ENCODE measurements at regions not wholly inside any gene's neighbourhood (a gene's known extent, or its start where the extent isn't known, plus 50 kb on each side); places are given as distances from the start of the nearest gene placed in this dataset.

DNA sequence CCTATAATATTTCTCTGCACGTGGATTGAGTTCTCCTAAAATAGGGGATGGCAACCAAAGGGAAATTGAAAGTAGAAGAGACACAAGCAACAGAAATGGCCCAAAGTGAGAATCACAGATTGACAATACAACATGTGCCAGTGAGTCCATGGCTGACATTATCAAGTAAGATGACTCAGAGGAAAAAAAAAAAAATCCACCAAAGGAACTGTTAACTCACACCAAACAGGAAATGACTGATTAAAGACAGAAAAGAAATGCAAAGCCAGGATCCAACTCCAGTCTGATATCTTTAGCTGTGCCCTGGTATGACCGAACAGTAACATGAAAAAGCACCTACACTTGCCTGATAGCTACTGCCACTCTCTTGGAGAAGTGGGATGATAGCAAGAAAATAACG is 485.0 kb downstream of the PRKD1 start:
- Histone ChIP-seq H3K79me1 (ENCODE audit: insufficient read depth, low read depth, low read length, poor library complexity, severe bottlenecking) (no peaks in the 10 kb centered on the region), H3K27me3 (ENCODE audit: insufficient read depth, low read length) (no peaks in the 10 kb centered on the region), H2BK120ac (ENCODE audit: low read depth, low read length, poor library complexity, severe bottlenecking) (no peak overlapping the region), H3K23me2 (ENCODE audit: insufficient read length, low read depth, low read length, poor library complexity, severe bottlenecking) (no peaks in the 10 kb centered on the region), H3K14ac (ENCODE audit: insufficient read depth, low read length) (no peak overlapping the region), H3K9ac (ENCODE audit: extremely low read depth, insufficient read length, low read length) (no peak overlapping the region), H4K91ac (ENCODE audit: insufficient read length, low read depth, low read length) (no peak overlapping the region), H3K79me2 (ENCODE audit: insufficient read depth, low read length) (no peaks in the 10 kb centered on the region), H2AK5ac (ENCODE audit: insufficient read length, low read length) (no peak overlapping the region), H4K20me1 (ENCODE audit: control insufficient read depth, insufficient read depth, insufficient read length) (no peaks in the 10 kb centered on the region), H3K27ac (ENCODE audit: insufficient read length, low read depth, low read length) (no peak overlapping the region), H4K8ac (replicated peaks; ENCODE audit: insufficient read length, low read depth, low read length) (no peak overlapping the region), H2BK15ac (ENCODE audit: low read depth, low read length) (no peak overlapping the region), H3K4me2 (ENCODE audit: insufficient read depth, insufficient read length, low read length) (no peak overlapping the region), H4K5ac (ENCODE audit: insufficient read length, low read depth, low read length) (no peak overlapping the region), H2BK20ac (ENCODE audit: low read depth, low read length, poor library complexity, severe bottlenecking) (no peak overlapping the region), H3K4ac (ENCODE audit: low read depth, low read length) (no peak overlapping the region), H3K23ac (ENCODE audit: insufficient read length, low read depth, low read length) (no peak overlapping the region), H3K4me1 (ENCODE audit: insufficient read depth, low read length) (no peaks in the 10 kb centered on the region), H3K9me3 (ENCODE audit: control insufficient read depth, low read depth, low read length) (no peaks in the 10 kb centered on the region), H2BK5ac (ENCODE audit: insufficient read length, low read length) (no peak overlapping the region), H2BK12ac (ENCODE audit: insufficient read length, low read depth, low read length) (no peak overlapping the region), H2AFZ (ENCODE audit: low read length) (no peak overlapping the region), H3T11ph (ENCODE audit: low read length) (no peak overlapping the region), H3K56ac (ENCODE audit: insufficient read length, low read depth, low read length) (no peak overlapping the region), H3K18ac (ENCODE audit: insufficient read length, low read depth, low read length) (no peak overlapping the region)
- no CpG with 5 or more reads among the region's 3 CpGs for WGBS (ENCODE audit: extremely low coverage, insufficient read length, low lambda C conversion rate)
- DNase-seq = no peak
- H3K27me3 Mint-ChIP-seq (ENCODE audit: low read depth) = no peaks in the 10 kb centered on the region
- TF ChIP-seq, protein P1, sequence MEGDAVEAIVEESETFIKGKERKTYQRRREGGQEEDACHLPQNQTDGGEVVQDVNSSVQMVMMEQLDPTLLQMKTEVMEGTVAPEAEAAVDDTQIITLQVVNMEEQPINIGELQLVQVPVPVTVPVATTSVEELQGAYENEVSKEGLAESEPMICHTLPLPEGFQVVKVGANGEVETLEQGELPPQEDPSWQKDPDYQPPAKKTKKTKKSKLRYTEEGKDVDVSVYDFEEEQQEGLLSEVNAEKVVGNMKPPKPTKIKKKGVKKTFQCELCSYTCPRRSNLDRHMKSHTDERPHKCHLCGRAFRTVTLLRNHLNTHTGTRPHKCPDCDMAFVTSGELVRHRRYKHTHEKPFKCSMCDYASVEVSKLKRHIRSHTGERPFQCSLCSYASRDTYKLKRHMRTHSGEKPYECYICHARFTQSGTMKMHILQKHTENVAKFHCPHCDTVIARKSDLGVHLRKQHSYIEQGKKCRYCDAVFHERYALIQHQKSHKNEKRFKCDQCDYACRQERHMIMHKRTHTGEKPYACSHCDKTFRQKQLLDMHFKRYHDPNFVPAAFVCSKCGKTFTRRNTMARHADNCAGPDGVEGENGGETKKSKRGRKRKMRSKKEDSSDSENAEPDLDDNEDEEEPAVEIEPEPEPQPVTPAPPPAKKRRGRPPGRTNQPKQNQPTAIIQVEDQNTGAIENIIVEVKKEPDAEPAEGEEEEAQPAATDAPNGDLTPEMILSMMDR (conservative IDR thresholded peaks at IDR 0.05) = no peak
- H3K36me3 Mint-ChIP-seq (ENCODE audit: insufficient read depth in 1 of 3, low read depth in 3 of 3) = peaks cover 0 to 21% (median 5%) of the 10 kb centered on the region in 3 experiments; a peak in 6 of 7 replicates
- H3K9me3 Mint-ChIP-seq = peaks cover 0 to 5% of the 10 kb centered on the region in 2 experiments
- no peak overlapping the region for H3K4me3 Mint-ChIP-seq
- H3K27ac Mint-ChIP-seq = no peak overlapping the region; a peak in 1 of 7 replicates
- peaks cover 0 to 2% of the 10 kb centered on the region in 2 experiments; a peak in 1 of 4 replicates for H3K4me1 Mint-ChIP-seq

All from H9 (cell line).